Loucy (cell line): ENCODE measurements at regions not wholly inside any gene's neighbourhood (a gene's known extent, or its start where the extent isn't known, plus 50 kb on each side); places are given as distances from the start of the nearest gene placed in this dataset.

ENCODE experiments used
- H2AFZ ChIP-seq: fragments of 200-600 bp; sonication (generic); 2 replicates; pipeline ENCODE4 v1.6.0; 2016; ENCODE audit warnings: antibody characterized with exemption, mild to moderate bottlenecking, low read length, moderate library complexity
- H3F3A ChIP-seq: fragments of 200-600 bp; 2 replicates; pipeline ENCODE4 v1.6.0; 2016; ENCODE audit warnings: antibody characterized with exemption, low read depth, mild to moderate bottlenecking
- H3K27me3 ChIP-seq: fragments of 200-600 bp; sonication (generic); 2 replicates; pipeline ENCODE4 v1.6.1; 2014; ENCODE audit warnings: low read length, mild to moderate bottlenecking; ENCODE audit not compliant: insufficient read depth, poor library complexity, severe bottlenecking
- H3K36me3 ChIP-seq: fragments of 200-600 bp; sonication (generic); 2 replicates; pipeline ENCODE4 v1.6.1; 2016; ENCODE audit warnings: low read length; ENCODE audit not compliant: insufficient read depth
- H3K4me1 ChIP-seq: fragments of 200-600 bp; sonication (generic); 2 replicates; pipeline ENCODE4 v1.5.1; 2014; ENCODE audit warnings: low read length, mild to moderate bottlenecking; ENCODE audit not compliant: insufficient read depth, poor library complexity, severe bottlenecking
- H3K4me2 ChIP-seq: fragments of 200-600 bp; sonication (generic); 2 replicates; pipeline ENCODE4 v1.6.0; 2014; ENCODE audit warnings: antibody characterized with exemption, low read length, low read depth, mild to moderate bottlenecking; ENCODE audit not compliant: poor library complexity, severe bottlenecking
- H3K4me3 ChIP-seq: fragments of 200-600 bp; sonication (generic); 2 replicates; pipeline ENCODE4 v1.5.1; 2014; ENCODE audit warnings: low read length, mild to moderate bottlenecking, mixed read lengths; ENCODE audit not compliant: poor library complexity, severe bottlenecking
- H3K79me2 ChIP-seq: fragments of 200-600 bp; sonication (generic); 2 replicates; pipeline ENCODE4 v1.6.1; 2014; ENCODE audit warnings: low read length; ENCODE audit not compliant: insufficient read depth
- H3K9ac ChIP-seq: fragments of 200-600 bp; sonication (generic); 2 replicates; pipeline ENCODE4 v1.6.0; 2014; ENCODE audit warnings: mild to moderate bottlenecking, low read depth, low read length, moderate library complexity; ENCODE audit not compliant: poor library complexity, severe bottlenecking
- H3K9me2 ChIP-seq: fragments of 200-600 bp; sonication (generic); replicated peaks from 2 replicates; pipeline ENCODE4 v1.6.1; 2016; ENCODE audit warnings: low read depth, low read length, mixed read lengths
- H3K9me3 ChIP-seq: fragments of 200-600 bp; sonication (generic); 2 replicates; pipeline ENCODE4 v1.6.1; 2014; ENCODE audit warnings: mild to moderate bottlenecking, antibody characterized with exemption, low read length, low read depth; ENCODE audit not compliant: insufficient read depth
- H4K20me1 ChIP-seq: fragments of 200-600 bp; sonication (generic); 2 replicates; pipeline ENCODE4 v1.6.0; 2014; ENCODE audit warnings: antibody characterized with exemption, low read length, mild to moderate bottlenecking; ENCODE audit not compliant: insufficient read depth, poor library complexity, severe bottlenecking
- EZH2phosphoT487 ChIP-seq: fragments of 200-600 bp; IDR thresholded peaks from 2 replicates; pipeline ENCODE4 v1.6.1; 2018; ENCODE audit warnings: antibody characterized with exemption, mild to moderate bottlenecking, moderate library complexity, borderline replicate concordance
- TF ChIP-seq, protein P1 (sequence below): fragments of 200-600 bp; sonication (generic); conservative IDR thresholded peaks from 2 replicates; pipeline ENCODE4 v1.5.1; 2014; ENCODE audit warnings: mild to moderate bottlenecking, antibody characterized with exemption, low read length

DNA sequence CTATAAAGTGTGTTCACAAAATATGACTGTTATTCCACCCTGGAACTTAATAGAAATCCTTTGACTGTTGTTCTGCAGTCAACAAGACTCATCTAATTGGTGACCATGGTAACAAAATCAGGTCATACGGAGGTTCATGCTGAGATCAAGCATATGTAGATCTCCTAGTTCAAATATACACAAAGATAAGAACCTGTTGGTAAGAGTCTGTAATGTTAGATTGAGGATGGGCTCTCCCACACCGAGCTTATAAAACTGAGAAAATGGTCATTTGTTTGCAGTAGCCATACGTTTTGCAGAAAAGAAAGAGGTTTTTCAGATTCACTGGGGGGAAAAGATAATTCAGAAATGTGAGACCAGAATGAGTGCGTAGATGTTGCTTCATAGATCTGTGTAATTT lies 468.1 kb downstream of the RPS6KC1 start:
- H3K9me3 ChIP-seq, result peaks cover 5% of the 10 kb centered on the region; the same call in 1 of the 2 replicates
- TF ChIP-seq, protein P1, sequence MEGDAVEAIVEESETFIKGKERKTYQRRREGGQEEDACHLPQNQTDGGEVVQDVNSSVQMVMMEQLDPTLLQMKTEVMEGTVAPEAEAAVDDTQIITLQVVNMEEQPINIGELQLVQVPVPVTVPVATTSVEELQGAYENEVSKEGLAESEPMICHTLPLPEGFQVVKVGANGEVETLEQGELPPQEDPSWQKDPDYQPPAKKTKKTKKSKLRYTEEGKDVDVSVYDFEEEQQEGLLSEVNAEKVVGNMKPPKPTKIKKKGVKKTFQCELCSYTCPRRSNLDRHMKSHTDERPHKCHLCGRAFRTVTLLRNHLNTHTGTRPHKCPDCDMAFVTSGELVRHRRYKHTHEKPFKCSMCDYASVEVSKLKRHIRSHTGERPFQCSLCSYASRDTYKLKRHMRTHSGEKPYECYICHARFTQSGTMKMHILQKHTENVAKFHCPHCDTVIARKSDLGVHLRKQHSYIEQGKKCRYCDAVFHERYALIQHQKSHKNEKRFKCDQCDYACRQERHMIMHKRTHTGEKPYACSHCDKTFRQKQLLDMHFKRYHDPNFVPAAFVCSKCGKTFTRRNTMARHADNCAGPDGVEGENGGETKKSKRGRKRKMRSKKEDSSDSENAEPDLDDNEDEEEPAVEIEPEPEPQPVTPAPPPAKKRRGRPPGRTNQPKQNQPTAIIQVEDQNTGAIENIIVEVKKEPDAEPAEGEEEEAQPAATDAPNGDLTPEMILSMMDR, result no peak
- TF ChIP-seq EZH2phosphoT487, result no peak
- H4K20me1 ChIP-seq, result no peaks in the 10 kb centered on the region
- H3K4me3 ChIP-seq, result no peak overlapping the region
- H3K9ac ChIP-seq, result no peak overlapping the region
- no peaks in the 10 kb centered on the region for H3F3A ChIP-seq
- H3K4me1 ChIP-seq, result no peaks in the 10 kb centered on the region
- no peak overlapping the region for H3K4me2 ChIP-seq
- H3K27me3 ChIP-seq, result no peaks in the 10 kb centered on the region
- H2AFZ ChIP-seq, result no peak overlapping the region
- H3K9me2 ChIP-seq, result no peaks in the 10 kb centered on the region
- H3K79me2 ChIP-seq, result no peaks in the 10 kb centered on the region
- no peaks in the 10 kb centered on the region for H3K36me3 ChIP-seq

DNA sequence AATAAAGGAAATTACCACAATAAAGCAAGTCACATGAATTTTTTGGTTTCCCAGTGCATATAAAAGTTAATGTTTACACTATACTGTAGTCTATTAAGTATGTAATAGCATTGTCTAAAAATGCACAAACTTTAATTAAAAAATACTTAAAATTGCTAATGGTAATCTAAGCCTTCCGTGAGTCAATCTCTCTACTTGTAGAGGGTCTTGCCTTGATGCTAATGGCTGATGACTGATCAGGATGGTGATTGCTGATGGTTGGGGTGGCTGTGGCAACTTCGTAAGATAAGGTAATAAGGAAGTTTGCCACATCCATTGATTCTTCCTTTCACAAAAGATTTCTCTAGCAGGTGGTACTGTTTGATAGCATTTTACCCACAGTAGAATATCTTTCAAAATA lies 466.6 kb upstream of the PROX1 start:
- Histone ChIP-seq H4K20me1 (no peaks in the 10 kb centered on the region), H3K9me3 (peaks cover 5% of the 10 kb centered on the region; the same call in 1 of the 2 replicates), H3K36me3 (no peaks in the 10 kb centered on the region), H3K4me1 (no peaks in the 10 kb centered on the region), H3F3A (no peaks in the 10 kb centered on the region), H3K9ac (no peak overlapping the region), H3K4me3 (no peak overlapping the region), H3K27me3 (no peaks in the 10 kb centered on the region), H3K4me2 (no peak overlapping the region), H2AFZ (no peak overlapping the region), H3K79me2 (no peaks in the 10 kb centered on the region), H3K9me2 (no peaks in the 10 kb centered on the region)
- TF ChIP-seq, protein P1, result no peak
- no peak for TF ChIP-seq EZH2phosphoT487

DNA sequence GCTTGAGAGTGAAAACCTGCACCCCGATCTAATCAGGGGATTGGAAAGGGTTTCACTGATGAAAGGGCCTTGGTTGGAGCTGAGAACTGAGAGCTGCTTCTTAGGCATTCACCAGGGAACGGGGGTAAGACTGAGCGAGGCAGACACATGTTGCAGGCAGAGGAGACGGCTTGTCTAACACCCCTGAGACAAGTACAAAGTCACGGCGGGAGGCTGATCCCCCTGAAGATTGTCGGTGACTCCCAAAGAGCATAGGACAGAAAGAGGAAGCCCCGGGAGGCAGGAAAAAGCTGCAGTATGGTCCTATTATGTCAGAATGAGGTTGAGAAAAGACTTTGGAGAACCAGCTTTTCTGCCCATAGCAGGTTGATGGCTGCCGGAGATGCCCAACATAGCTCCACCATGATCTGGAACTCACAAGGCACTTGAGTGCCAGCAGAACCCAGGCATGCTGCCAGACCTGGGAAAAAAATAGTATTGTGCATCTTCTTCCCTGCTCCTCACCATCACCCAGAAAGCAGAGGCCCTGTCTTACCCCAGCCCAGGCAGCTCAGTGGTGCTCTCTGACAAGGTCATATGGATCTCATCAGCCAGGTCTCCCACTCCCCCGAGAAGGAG lies 463.9 kb upstream of the PROX1 start:
- H2AFZ ChIP-seq, result no peak overlapping the region
- H3K9ac ChIP-seq, result no peak overlapping the region
- TF ChIP-seq EZH2phosphoT487, result no peak
- TF ChIP-seq, protein P1, result no peak
- H3K36me3 ChIP-seq, result no peaks in the 10 kb centered on the region
- H3K4me2 ChIP-seq, result no peak overlapping the region
- H3K4me1 ChIP-seq, result no peaks in the 10 kb centered on the region
- H3K4me3 ChIP-seq, result no peak overlapping the region
- no peaks in the 10 kb centered on the region for H4K20me1 ChIP-seq
- H3K9me2 ChIP-seq, result no peaks in the 10 kb centered on the region
- H3F3A ChIP-seq, result no peaks in the 10 kb centered on the region
- no peaks in the 10 kb centered on the region for H3K27me3 ChIP-seq
- no peaks in the 10 kb centered on the region for H3K79me2 ChIP-seq
- H3K9me3 ChIP-seq, result peaks cover 5% of the 10 kb centered on the region; the same call in 1 of the 2 replicates
